WI38 (cell line): ENCODE measurements at regions not wholly inside any gene's neighbourhood (a gene's known extent, or its start where the extent isn't known, plus 50 kb on each side); places are given as distances from the start of the nearest gene placed in this dataset.

Experiments used
- H3K4me3 ChIP-seq: 2 replicates; pipeline ENCODE4 v1.5.1; 2011; ENCODE audit warnings: low read depth, mild to moderate bottlenecking, control low read depth, low read length
- TF ChIP-seq, protein P1 (sequence below): IDR thresholded peaks from 2 replicates; pipeline ENCODE4 v1.5.1; 2012; ENCODE audit warnings: low read depth, mild to moderate bottlenecking, control low read depth, low read length

DNA sequence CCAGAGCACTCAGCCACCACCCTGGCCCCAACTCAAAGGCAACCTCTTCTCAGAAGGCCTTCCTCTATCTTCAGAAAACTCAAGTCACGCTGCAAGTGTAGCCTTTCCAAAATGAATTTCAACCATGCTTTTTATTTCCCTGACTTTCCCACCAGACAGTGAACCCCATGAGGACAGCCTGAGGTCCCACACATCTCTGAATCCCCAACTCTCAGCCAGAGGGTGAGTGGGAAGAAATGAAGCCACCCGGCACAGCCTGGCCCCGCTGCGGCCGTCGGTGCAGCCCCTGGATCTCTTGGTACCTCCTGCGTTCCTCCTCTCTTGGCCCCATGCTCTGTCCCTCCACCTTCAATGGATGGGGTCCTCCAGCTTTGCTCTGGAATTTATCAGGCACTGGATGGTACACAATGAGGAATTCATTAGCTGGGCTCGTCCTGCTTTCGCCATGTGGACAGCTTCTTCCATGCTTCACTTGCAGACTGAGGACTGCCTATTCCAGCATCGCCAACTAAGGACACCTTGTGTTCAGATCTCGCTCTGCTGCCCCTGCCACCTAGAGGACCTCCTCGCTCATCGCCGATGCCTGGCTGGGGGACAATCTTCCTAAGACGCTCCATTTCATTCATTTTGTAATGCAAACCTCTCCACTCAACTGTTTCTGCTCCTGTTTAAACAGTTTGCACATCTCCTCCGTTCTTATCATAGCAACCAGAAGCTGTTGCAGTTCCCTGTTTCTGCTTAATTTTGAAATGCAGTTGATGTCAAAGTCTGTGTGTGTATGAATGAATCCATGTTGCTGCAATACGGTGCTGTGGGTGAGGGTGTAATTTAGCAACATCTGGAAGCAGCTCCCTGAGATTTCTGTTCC, 672.1 kb downstream of the TBC1D22A start:
- H3K4me3 ChIP-seq: no peak overlapping the region
- TF ChIP-seq, protein P1, sequence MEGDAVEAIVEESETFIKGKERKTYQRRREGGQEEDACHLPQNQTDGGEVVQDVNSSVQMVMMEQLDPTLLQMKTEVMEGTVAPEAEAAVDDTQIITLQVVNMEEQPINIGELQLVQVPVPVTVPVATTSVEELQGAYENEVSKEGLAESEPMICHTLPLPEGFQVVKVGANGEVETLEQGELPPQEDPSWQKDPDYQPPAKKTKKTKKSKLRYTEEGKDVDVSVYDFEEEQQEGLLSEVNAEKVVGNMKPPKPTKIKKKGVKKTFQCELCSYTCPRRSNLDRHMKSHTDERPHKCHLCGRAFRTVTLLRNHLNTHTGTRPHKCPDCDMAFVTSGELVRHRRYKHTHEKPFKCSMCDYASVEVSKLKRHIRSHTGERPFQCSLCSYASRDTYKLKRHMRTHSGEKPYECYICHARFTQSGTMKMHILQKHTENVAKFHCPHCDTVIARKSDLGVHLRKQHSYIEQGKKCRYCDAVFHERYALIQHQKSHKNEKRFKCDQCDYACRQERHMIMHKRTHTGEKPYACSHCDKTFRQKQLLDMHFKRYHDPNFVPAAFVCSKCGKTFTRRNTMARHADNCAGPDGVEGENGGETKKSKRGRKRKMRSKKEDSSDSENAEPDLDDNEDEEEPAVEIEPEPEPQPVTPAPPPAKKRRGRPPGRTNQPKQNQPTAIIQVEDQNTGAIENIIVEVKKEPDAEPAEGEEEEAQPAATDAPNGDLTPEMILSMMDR: no peak

DNA sequence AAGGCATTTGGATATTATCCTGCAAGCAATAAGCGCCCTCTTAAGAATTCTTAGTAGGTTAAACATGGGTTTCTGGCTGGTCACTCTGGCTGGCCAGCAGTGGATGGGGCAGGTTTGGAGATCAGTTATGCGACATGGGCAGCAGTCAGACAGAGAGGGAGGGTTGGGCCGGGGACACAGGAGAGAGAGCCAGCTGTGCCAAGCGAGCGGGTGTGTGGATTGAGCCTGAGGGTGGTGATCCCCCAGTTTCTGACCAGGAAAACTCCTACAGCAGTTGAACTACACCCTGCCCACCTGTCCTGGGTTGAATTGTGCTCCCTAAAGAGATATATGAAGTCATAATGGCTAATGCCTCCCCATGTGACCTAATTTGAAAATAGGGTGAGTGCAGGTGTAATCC, 671.2 kb downstream of the TBC1D22A start:
- TF ChIP-seq, protein P1: no peak
- H3K4me3 ChIP-seq: no peak overlapping the region

DNA sequence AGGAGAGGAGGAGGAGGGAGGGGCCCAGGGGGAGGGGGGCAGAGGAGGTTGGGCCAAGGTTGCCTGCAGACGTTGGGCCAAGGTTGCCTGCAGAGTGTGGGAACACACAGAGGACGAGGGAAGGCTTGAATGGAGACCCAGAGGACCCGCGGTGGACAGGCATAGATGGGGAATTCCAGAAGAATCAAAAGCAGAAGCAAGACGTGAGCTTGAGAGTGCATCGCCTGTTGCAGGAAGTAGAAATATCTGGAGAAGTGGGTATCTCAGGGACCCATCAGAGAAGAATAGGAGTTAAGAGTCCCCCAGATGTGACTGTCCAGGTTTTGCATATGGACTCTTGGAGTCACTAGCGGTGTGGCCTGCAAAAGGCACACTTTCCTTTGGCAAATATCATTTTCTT, 670.2 kb downstream of the TBC1D22A start:
- TF ChIP-seq, protein P1: no peak
- no peak overlapping the region for H3K4me3 ChIP-seq

DNA sequence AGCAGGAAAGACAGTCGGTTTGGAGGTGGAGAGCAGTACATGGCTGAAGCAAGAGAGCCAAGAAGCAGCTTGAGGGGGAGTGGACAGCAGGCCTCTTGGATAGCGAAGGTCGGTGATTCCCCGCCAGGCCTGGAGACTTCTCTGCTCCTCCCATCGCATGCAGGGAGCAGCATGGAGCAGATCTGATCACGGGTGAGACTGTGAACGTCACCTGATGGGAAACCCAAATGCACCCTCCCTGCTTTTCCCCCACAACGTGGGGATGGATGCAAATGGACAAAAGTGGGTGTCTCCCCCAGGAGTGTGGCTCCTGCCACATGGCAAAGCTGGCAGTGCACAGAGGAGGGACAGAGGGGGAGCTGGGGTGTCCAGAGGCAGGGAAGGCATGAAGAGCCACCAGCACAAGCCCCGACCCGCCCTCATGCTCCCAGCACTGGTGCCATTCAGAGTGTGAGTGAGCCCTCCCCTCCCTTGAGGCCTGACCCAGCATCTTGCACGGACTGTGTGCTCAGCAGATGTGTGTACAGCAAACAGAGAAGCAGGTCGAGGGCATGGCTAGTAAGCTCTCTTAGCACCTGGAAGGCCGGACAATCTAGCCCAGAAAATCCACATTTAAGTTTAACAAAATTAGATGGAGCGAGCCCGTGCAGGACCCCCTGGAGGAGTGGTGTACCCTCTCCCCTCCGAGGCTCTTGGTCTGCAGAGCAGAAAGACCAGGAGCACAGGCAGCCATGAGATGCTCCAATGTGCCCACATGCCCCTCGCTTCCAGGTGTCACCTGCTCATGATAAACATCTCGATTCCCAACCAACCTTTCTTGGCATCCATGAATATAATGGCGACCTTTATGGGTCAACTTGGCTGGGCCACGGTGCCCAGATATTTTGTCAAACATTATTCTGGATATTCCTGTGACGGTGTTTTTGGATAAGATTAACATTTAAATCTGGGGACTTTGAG, 661.7 kb downstream of the TBC1D22A start:
- TF ChIP-seq, protein P1: no peak
- H3K4me3 ChIP-seq: no peak overlapping the region

DNA sequence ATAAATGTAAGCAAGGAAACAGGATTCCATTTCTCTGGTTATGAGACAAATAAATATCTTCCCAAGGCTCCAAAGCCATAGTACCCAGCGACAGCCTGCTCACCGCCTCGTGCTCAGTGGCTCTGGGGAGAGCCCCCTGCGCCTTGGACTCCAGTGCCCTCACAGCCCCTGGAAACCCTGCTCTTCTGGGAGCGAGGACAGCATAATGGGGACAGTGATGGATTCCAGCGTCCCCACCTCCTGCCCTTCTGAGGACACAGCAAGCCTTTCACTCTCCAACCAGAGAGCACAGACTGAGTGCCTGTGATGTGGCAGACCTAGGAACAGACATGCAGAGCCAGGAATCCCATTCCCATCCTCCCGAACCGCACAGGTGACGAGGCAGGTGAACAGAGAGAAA, 660.8 kb downstream of the TBC1D22A start:
- no peak overlapping the region for H3K4me3 ChIP-seq
- TF ChIP-seq, protein P1: no peak

DNA sequence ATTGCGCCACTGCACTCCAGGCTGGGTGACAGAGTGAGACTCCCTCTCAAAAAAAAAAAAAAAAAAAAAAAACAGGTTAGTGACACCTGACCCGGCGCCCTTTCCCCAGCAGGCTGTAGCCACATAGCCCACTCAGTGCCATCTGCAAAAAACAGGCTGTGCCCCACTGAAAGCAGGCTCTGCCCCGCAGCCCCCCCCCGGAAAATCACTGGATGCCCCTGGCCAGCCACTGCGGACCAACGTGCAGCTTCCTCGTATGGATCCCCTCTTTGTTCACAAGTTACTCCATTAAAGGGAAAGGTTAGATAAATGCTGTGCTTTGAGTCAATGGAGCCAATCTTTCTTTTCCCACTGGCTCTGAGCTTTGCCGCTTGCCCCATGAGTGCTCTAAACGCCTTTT, 660.3 kb downstream of the TBC1D22A start:
- H3K4me3 ChIP-seq: no peak overlapping the region
- TF ChIP-seq, protein P1: no peak
